AG09309 (cell line): ENCODE measurements at regions not wholly inside any gene's neighbourhood (a gene's known extent, or its start where the extent isn't known, plus 50 kb on each side); places are given as distances from the start of the nearest gene placed in this dataset.
"Not testable (repeated sequence)": the region's sequence is repeated elsewhere in the genome, so short reads cannot be mapped to it uniquely, and the experiment has no call there.

Source experiments
- DNase-seq: peaks from one replicate; pipeline ENCODE4 v3.0.0-alpha.2; 2010; ENCODE audit warnings: low read depth
- H3K4me3 ChIP-seq: 2 replicates; pipeline ENCODE4 v1.5.1; 2011; ENCODE audit warnings: mild to moderate bottlenecking, low read depth, low read length, moderate library complexity; ENCODE audit not compliant: control insufficient read depth
- TF ChIP-seq, protein P1 (sequence below): IDR thresholded peaks from 2 replicates; pipeline ENCODE4 v1.5.1; 2011; ENCODE audit warnings: mild to moderate bottlenecking, low read depth, low read length, inconsistent platforms; ENCODE audit not compliant: insufficient read depth, control insufficient read depth; ENCODE audit errors: missing control alignments

DNA sequence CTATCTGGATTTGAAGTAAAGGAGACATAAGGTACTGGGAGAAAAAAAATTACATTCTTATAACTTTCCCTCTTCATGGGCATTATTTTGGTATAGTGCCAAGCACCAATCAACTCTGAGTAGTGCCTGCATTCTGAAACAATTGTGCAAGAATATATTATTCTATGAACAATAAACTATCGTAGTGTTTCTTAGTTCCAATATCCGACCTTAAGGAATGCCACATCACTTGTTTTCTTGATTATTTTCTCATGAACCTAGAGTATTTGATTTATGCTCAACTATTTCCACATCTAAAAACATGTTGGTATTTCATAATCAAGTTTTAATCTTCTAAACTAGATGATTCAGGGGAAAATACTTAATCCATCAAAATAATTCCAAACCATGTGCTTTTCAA, 294.4 kb upstream of the TBX18 start:
- no peak overlapping the region for H3K4me3 ChIP-seq
- TF ChIP-seq, protein P1, sequence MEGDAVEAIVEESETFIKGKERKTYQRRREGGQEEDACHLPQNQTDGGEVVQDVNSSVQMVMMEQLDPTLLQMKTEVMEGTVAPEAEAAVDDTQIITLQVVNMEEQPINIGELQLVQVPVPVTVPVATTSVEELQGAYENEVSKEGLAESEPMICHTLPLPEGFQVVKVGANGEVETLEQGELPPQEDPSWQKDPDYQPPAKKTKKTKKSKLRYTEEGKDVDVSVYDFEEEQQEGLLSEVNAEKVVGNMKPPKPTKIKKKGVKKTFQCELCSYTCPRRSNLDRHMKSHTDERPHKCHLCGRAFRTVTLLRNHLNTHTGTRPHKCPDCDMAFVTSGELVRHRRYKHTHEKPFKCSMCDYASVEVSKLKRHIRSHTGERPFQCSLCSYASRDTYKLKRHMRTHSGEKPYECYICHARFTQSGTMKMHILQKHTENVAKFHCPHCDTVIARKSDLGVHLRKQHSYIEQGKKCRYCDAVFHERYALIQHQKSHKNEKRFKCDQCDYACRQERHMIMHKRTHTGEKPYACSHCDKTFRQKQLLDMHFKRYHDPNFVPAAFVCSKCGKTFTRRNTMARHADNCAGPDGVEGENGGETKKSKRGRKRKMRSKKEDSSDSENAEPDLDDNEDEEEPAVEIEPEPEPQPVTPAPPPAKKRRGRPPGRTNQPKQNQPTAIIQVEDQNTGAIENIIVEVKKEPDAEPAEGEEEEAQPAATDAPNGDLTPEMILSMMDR: no peak
- DNase-seq: peak; percentile 14

DNA sequence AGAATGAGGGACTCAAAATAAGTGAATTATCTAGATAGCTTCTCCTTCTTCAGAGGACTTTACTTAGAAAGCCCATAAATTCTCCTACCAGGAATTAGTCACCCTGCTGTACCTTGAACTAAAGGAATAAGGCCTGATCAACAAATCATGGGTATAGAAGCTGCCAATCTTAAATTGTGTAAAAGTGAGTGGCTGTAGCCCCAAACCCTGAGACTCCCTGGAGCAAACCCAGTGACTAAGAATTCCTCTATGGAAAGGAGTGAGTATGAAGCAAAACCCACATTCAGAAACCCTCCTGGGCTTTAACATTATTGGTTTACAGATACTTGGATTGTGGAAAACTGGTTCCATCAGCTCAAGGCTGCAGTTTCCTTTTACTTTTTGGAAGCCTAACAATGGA, 285.8 kb upstream of the TBX18 start:
- DNase-seq: no peak
- TF ChIP-seq, protein P1: no peak
- no peak overlapping the region for H3K4me3 ChIP-seq

GRCh38 chr6:85049282-85049681, 284.9 kb upstream of the TBX18 start:
- H3K4me3 ChIP-seq: no peak overlapping the region
- DNase-seq: no peak
- TF ChIP-seq, protein P1: no peak

- no peak overlapping the region for H3K4me3 ChIP-seq
- no peak for DNase-seq
- TF ChIP-seq, protein P1: no peak
Observed at GRCh38 chr6:85047818-85048217, 283.4 kb upstream of the TBX18 start.

DNA sequence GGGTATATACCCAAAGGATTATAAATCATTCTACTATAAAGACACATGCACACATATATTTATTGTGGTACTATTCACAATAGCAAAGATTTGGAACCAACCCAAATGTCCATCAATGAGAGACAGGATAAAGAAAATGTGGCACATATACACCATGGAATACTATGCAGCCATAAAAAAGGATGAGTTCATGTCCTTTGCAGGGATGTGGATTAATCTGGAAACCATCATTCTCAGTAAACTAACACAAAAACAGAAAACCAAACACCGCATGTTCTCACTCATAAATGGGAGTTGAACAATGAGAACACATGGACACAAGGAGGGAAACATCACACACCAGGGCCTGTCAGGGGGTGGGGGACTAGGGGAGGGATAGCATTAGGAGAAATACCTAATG, 281.4 kb upstream of the TBX18 start:
- not testable (repeated sequence) for DNase-seq, H3K4me3 ChIP-seq

DNA sequence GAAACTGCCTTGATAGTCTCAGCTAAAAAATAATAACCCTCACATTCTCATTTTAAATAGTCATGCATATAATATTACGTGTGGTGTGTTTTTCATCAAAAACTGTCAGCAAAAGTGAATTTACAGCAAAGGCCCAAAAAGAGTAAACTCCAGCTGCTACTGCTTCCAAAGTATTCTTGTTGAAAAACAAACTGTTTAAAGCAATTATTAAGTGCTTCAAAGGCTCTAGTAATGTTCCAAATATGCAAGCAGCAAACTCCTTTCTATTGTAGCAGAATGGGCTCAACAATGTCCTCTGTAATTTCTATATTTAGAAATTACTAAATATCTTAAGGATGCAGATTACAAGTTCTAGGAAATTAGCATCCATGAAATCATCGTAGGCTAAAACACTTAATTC, 280.0 kb upstream of the TBX18 start:
- no peak overlapping the region for H3K4me3 ChIP-seq
- TF ChIP-seq, protein P1: no peak
- no peak for DNase-seq

DNA sequence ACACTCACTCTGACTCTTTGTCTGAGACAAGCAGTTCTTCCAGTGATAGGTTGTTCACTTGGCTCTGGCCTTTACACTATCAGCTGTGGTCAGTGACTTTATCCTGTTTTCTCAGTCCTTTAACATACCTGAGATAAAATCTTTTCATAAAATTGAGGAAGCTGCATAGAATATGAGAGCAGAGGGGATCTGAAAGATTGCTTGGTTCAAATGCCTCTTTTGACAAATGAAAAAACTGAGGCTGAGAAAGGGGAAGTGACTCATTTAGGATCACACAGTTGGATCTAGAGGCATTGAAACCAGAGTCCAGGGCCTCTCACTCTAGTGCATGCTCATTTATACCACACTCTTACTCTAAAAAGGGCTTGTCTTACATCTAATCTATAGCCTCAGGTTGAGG, 277.0 kb upstream of the TBX18 start:
- TF ChIP-seq, protein P1: no peak
- no peak for DNase-seq

More for the DNA sequence above, 277.0 kb upstream of the TBX18 start:
- no peak overlapping the region for H3K4me3 ChIP-seq
